A549 (cell line): ENCODE measurements at regions not wholly inside any gene's neighbourhood (a gene's known extent, or its start where the extent isn't known, plus 50 kb on each side); places are given as distances from the start of the nearest gene placed in this dataset.

ENCODE experiments used
- ATAC-seq, 2 experiments: fragments of 200-7000 bp in 1 of 2; fragments of >200 bp in 1 of 2; cut with Nextera tagmentation in 1 of 2; cut with Tn5 transposase in 1 of 2; 3 replicates each; pipeline versions ENCODE4 v1.8.0 to v1.9.1; 2018 to 2020; ENCODE audit warnings: mild to moderate bottlenecking in 1 of 2, moderate library complexity in 1 of 2
- CTCF ChIA-PET: fragments of 300-600 bp; sonication (Branson Sonifier 250); formaldehyde crosslinking; extraction: SDS; loops from one replicate; lab custom pipeline; 2021; ENCODE audit warnings: antibody characterized with exemption, inconsistent platforms; lab: Yijun Ruan, JAX
- POLR2A ChIA-PET: fragments of 350-600 bp; formaldehyde crosslinking; extraction: SDS; loops from one replicate; lab custom pipeline; 2021; ENCODE audit warnings: antibody characterized with exemption, inconsistent platforms; lab: Yijun Ruan, JAX
- DNase-seq, 2 experiments: peaks; one replicate each; pipeline versions ENCODE4 v3.0.0 to v3.0.0-alpha.2; 2011 to 2016; ENCODE audit warnings: low read depth in 1 of 2, low spot score in 1 of 2
- FAIRE-seq: peaks from 2 replicates; lab custom pipeline; 2011; peaks lifted over from hg19 to GRCh38; lab: Jason Lieb, UNC
- H3K27ac ChIP-seq, 2 experiments: fragments of >200 bp; sonication (Bioruptor Twin); formaldehyde crosslinking; 3 replicates each; pipeline ENCODE4 v1.5.1; 2016 to 2017
- H3K4me1 ChIP-seq: fragments of >200 bp; sonication (Bioruptor Twin); formaldehyde crosslinking; 3 replicates; pipeline ENCODE4 v1.6.1; 2016
- H3K4me2 ChIP-seq: fragments of >200 bp; sonication (Bioruptor Twin); formaldehyde crosslinking; 3 replicates; pipeline ENCODE4 v1.6.1; 2016
- H3K4me3 ChIP-seq: fragments of >200 bp; sonication (Bioruptor Twin); formaldehyde crosslinking; 3 replicates; pipeline ENCODE4 v1.5.1; 2016
- H3K9me3 ChIP-seq: fragments of >200 bp; sonication (Bioruptor Twin); formaldehyde crosslinking; 3 replicates; pipeline ENCODE4 v1.6.1; 2016
- ATOH8 ChIP-seq: fragments of 250-450 bp; sonication (Bioruptor Pico); IDR thresholded peaks from 2 replicates; pipeline ENCODE4 v1.5.0; 2020; ENCODE audit warnings: low read depth, mild to moderate bottlenecking, moderate library complexity
- CEBPB ChIP-seq, 2 experiments: fragments of >200 bp in 1 of 2; sonication (Bioruptor Twin) in 1 of 2; formaldehyde crosslinking in 1 of 2; IDR thresholded peaks; 2 replicates each; pipeline ENCODE4 v1.6.1; 2012 to 2016
- EHMT2 ChIP-seq: fragments of 200-600 bp; sonication (generic); IDR thresholded peaks from 2 replicates; pipeline ENCODE4 v1.6.1; 2016; ENCODE audit warnings: antibody characterized with exemption, low read depth, mild to moderate bottlenecking, moderate library complexity
- EP300 ChIP-seq, 2 experiments: fragments of >200 bp; sonication (Bioruptor Twin); formaldehyde crosslinking; IDR thresholded peaks; 2 replicates in 1 of 2; 3 replicates in 1 of 2; pipeline ENCODE4 v1.6.1; 2016 to 2017
- FOXS1 ChIP-seq: fragments of 250-450 bp; sonication (Bioruptor Pico); IDR thresholded peaks from 2 replicates; pipeline ENCODE4 v1.5.0; 2020; ENCODE audit warnings: mild to moderate bottlenecking, moderate library complexity
- HDAC2 ChIP-seq: fragments of 200-600 bp; sonication (generic); IDR thresholded peaks from 2 replicates; pipeline ENCODE4 v1.6.1; 2016
- HES2 ChIP-seq: fragments of >200 bp; sonication (Bioruptor Twin); formaldehyde crosslinking; IDR thresholded peaks from 2 replicates; pipeline ENCODE4 v1.6.1; 2016
- HEYL ChIP-seq: fragments of 250-450 bp; sonication (Bioruptor Pico); IDR thresholded peaks from 2 replicates; pipeline ENCODE4 v1.8.0; 2021; ENCODE audit warnings: mild to moderate bottlenecking, moderate library complexity
- HMGXB4 ChIP-seq: fragments of 250-450 bp; sonication (Bioruptor Pico); IDR thresholded peaks from 2 replicates; pipeline ENCODE4 v1.5.0; 2021; ENCODE audit warnings: mild to moderate bottlenecking, moderate library complexity, borderline replicate concordance
- HOXB13 ChIP-seq: fragments of 250-450 bp; sonication (Bioruptor Pico); IDR thresholded peaks from 2 replicates; pipeline ENCODE4 v1.5.0; 2020; ENCODE audit warnings: low read depth, mild to moderate bottlenecking, moderate library complexity
- HOXB5 ChIP-seq: fragments of 250-450 bp; sonication (Bioruptor Pico); IDR thresholded peaks from 2 replicates; pipeline ENCODE4 v1.5.0; 2020; ENCODE audit warnings: mild to moderate bottlenecking, moderate library complexity
- JUN ChIP-seq, 2 experiments: fragments of >200 bp; sonication (Bioruptor Twin); formaldehyde crosslinking; IDR thresholded peaks; 2 replicates in 1 of 2; 3 replicates in 1 of 2; pipeline ENCODE4 v1.6.1; 2016 to 2017
- JUNB ChIP-seq: fragments of >200 bp; sonication (Bioruptor Twin); formaldehyde crosslinking; IDR thresholded peaks from 2 replicates; pipeline ENCODE4 v1.6.1; 2016
- MAFK ChIP-seq: fragments of 450-650 bp; IDR thresholded peaks from 2 replicates; pipeline ENCODE4 v1.6.1; 2014; ENCODE audit not compliant: partially characterized antibody
- MAZ ChIP-seq: fragments of 150-350 bp; IDR thresholded peaks from 2 replicates; pipeline ENCODE4 v1.6.1; 2014; ENCODE audit warnings: antibody characterized with exemption, low read depth, low read length, borderline replicate concordance
- MYC ChIP-seq: IDR thresholded peaks from 2 replicates; pipeline ENCODE4 v1.6.1; 2012; ENCODE audit warnings: mild to moderate bottlenecking, inconsistent platforms, low read length, improper control_type of control experiment, borderline replicate concordance
- NFE2L2 ChIP-seq: fragments of 150-350 bp; conservative IDR thresholded peaks from 2 replicates; pipeline ENCODE4 v1.6.1; 2014; ENCODE audit warnings: low read length
- NPAS2 ChIP-seq: fragments of 250-450 bp; sonication (Bioruptor Pico); IDR thresholded peaks from 2 replicates; pipeline ENCODE4 v1.8.0; 2022; ENCODE audit warnings: mild to moderate bottlenecking, moderate library complexity, borderline replicate concordance
- PBX3 ChIP-seq: IDR thresholded peaks from 2 replicates; pipeline ENCODE4 v1.6.1; 2012
- PHF8 ChIP-seq: fragments of 200-600 bp; sonication (generic); IDR thresholded peaks from 2 replicates; pipeline ENCODE4 v1.6.1; 2016; ENCODE audit warnings: low read depth, mild to moderate bottlenecking, antibody characterized with exemption, moderate library complexity, borderline replicate concordance
- POLR2A ChIP-seq: IDR thresholded peaks from 2 replicates; pipeline ENCODE4 v1.6.1; 2012; ENCODE audit warnings: mild to moderate bottlenecking, low read length
- RNF2 ChIP-seq: fragments of 200-600 bp; sonication (generic); IDR thresholded peaks from 2 replicates; pipeline ENCODE4 v1.6.1; 2016; ENCODE audit warnings: low read depth, mild to moderate bottlenecking, antibody characterized with exemption, moderate library complexity, borderline replicate concordance
- TP53 ChIP-seq: fragments of 250-450 bp; sonication (Bioruptor Pico); IDR thresholded peaks from 2 replicates; pipeline ENCODE4 v1.5.0; 2021; ENCODE audit warnings: mild to moderate bottlenecking, moderate library complexity
- USF2 ChIP-seq: fragments of 450-650 bp; IDR thresholded peaks from 2 replicates; pipeline ENCODE4 v1.6.1; 2014; ENCODE audit warnings: antibody characterized with exemption
- WGBS: methylation state at CpG from one replicate; pipeline ENCODE4 v1.1.6; 2017; ENCODE audit errors: missing lambda C conversion rate; 5-methylcytosine and 5-hydroxymethylcytosine counted together

GRCh38 chr10:121378251-121378801, 219.9 kb downstream of the FGFR2 start (continued):
- no peak for TF ChIP-seq HMGXB4 (CRISPR knock-in tag)
- TF ChIP-seq EHMT2, result no peak
- TF ChIP-seq EP300 (IDR thresholded peaks at IDR 0.05), result no peak
- no peak for TF ChIP-seq FOXS1
- no peak for TF ChIP-seq JUNB
- no peak for TF ChIP-seq USF2
- TF ChIP-seq HDAC2, result no peak
- TF ChIP-seq, all 56 proteins: peak for 0

- CTCF ChIA-PET, result interaction anchor here (1.2 kb wide), 1 partner anchor 9 kb away, joined by 5 read pairs; no protein-coding TSS in a partner anchor
- TF ChIP-seq EP300 (IDR thresholded peaks at IDR 0.05), result no peak
- no peak for TF ChIP-seq MAZ
- TF ChIP-seq PBX3, result no peak
- TF ChIP-seq RNF2, result no peak
- no peak for TF ChIP-seq MYC
- TF ChIP-seq NPAS2 (CRISPR knock-in tag), result no peak
- TF ChIP-seq HES2, result no peak
- TF ChIP-seq HOXB5, result no peak
- no peak for TF ChIP-seq JUN (IDR thresholded peaks at IDR 0.05)
- no peak for TF ChIP-seq CEBPB (IDR thresholded peaks at IDR 0.05)
- no peak for TF ChIP-seq PHF8
- TF ChIP-seq NFE2L2, result no peak
- no peak for TF ChIP-seq JUNB
- no peak for TF ChIP-seq ATOH8 (CRISPR knock-in tag)
- TF ChIP-seq TP53, result no peak
- no peak for TF ChIP-seq HEYL (CRISPR knock-in tag)
- TF ChIP-seq MAFK, result no peak
- no peak for TF ChIP-seq HOXB13
- no peak for TF ChIP-seq POLR2A
- TF ChIP-seq, all 56 proteins: peak for 0
- WGBS, result 27% methylated on average over 3 of the region's 3 CpGs
- no peak for FAIRE-seq
- Histone ChIP-seq H3K4me1 (no peaks in the 10 kb centered on the region), H3K4me3 (no peak overlapping the region), H3K9me3 (no peaks in the 10 kb centered on the region), H3K27ac (no peak overlapping the region), H3K4me2 (no peak overlapping the region)
- POLR2A ChIA-PET, result no interaction called here
- DNase-seq, result no peak
- ATAC-seq, result no peak
Measured at GRCh38 chr10:121379013-121379412, 219.2 kb downstream of the FGFR2 start.
